Endothelial cell of umbilical vein (primary cell): ENCODE measurements at regions not wholly inside any gene's neighbourhood (a gene's known extent, or its start where the extent isn't known, plus 50 kb on each side); places are given as distances from the start of the nearest gene placed in this dataset.

Source experiments
- BruUV-seq: library from RNA; stranded (reverse); fragments of 400-500 nt; replicated peaks from 2 replicates; lab custom pipeline; 2021; lab: Mats Ljungman, UMichigan
- CTCF ChIA-PET: fragments of 300-600, 350-600 bp; sonication (Branson Sonifier 250); formaldehyde crosslinking; loops from one replicate; lab custom pipeline; 2021; ENCODE audit warnings: antibody characterized with exemption, inconsistent platforms; lab: Charles Lee
- POLR2A ChIA-PET: fragments of 300-600, 350-600 bp; sonication (Branson Sonifier 250); formaldehyde crosslinking; loops from one replicate; lab custom pipeline; 2021; ENCODE audit warnings: antibody characterized with exemption, inconsistent platforms; lab: Charles Lee
- DNase-seq: peaks from one replicate; pipeline ENCODE4 v3.0.0-alpha.2; 2011; ENCODE audit warnings: low read depth, low spot score
- FAIRE-seq: peaks from 2 replicates; lab custom pipeline; 2011; peaks lifted over from hg19 to GRCh38; lab: Jason Lieb, UNC
- H2AFZ ChIP-seq: 2 replicates; pipeline ENCODE4 v1.6.0; 2012; ENCODE audit warnings: low read depth, low read length, control low read depth, inconsistent platforms
- H3K27ac ChIP-seq: 2 replicates; pipeline ENCODE4 v1.5.1; 2011; ENCODE audit warnings: low read depth, mild to moderate bottlenecking, control low read depth, low read length, moderate library complexity; ENCODE audit not compliant: insufficient read depth
- H3K27me3 ChIP-seq, 2 experiments: 2 replicates each; pipeline versions ENCODE4 v1.6.0 to v1.6.1; 2011; ENCODE audit warnings: low read length in 2 of 2, mixed read lengths in 1 of 2; ENCODE audit not compliant: control insufficient read depth in 2 of 2, insufficient read depth in 2 of 2
- H3K36me3 ChIP-seq, 2 experiments: 2 replicates in 1 of 2; 3 replicates in 1 of 2; pipeline ENCODE4 v1.5.1; 2011; ENCODE audit warnings: low read length in 2 of 2, mild to moderate bottlenecking in 1 of 2, moderate library complexity in 1 of 2; ENCODE audit not compliant: control insufficient read depth in 2 of 2, insufficient read depth in 2 of 2; ENCODE audit errors: extremely low read depth in 1 of 2
- H3K4me1 ChIP-seq: 3 replicates; pipeline ENCODE4 v1.5.1; 2011; ENCODE audit warnings: mild to moderate bottlenecking, low read length; ENCODE audit not compliant: control insufficient read depth, insufficient read depth; ENCODE audit errors: extremely low read depth
- H3K4me2 ChIP-seq: 2 replicates; pipeline ENCODE4 v1.6.1; 2011; ENCODE audit warnings: low read length, control low read depth, mixed read lengths; ENCODE audit not compliant: insufficient read depth
- H3K4me3 ChIP-seq, 3 experiments: fragments of 200-600 bp in 1 of 3; sonication (generic), shearing (Covaris generic) in 1 of 3; replicated peaks in 1 of 3; 2 replicates each; pipeline ENCODE4 v1.5.1; 2011 to 2016; ENCODE audit warnings: control low read depth in 3 of 3, low read length in 3 of 3, mild to moderate bottlenecking in 2 of 3, inconsistent platforms in 1 of 3, low read depth in 1 of 3, moderate library complexity in 1 of 3; ENCODE audit not compliant: insufficient read depth in 1 of 3
- H3K79me2 ChIP-seq: 2 replicates; pipeline ENCODE4 v1.6.0; 2012; ENCODE audit warnings: low read length, inconsistent platforms; ENCODE audit not compliant: control insufficient read depth, insufficient read depth
- H3K9ac ChIP-seq: replicated peaks from 2 replicates; pipeline ENCODE3; 2011; ENCODE audit warnings: low read length, control low read depth; ENCODE audit not compliant: insufficient read depth; ENCODE audit errors: extremely low read depth
- H3K9me1 ChIP-seq: replicated peaks from 3 replicates; pipeline ENCODE4 v1.6.0; 2011; ENCODE audit warnings: mild to moderate bottlenecking, low read length; ENCODE audit not compliant: control insufficient read depth, insufficient read depth; ENCODE audit errors: extremely low read depth
- H3K9me3 ChIP-seq: replicated peaks from 2 replicates; pipeline ENCODE4 v1.5.1; 2012; ENCODE audit warnings: low read length, inconsistent platforms; ENCODE audit not compliant: control insufficient read depth, insufficient read depth
- H4K20me1 ChIP-seq: replicated peaks from 2 replicates; pipeline ENCODE3; 2011; ENCODE audit warnings: mild to moderate bottlenecking, low read length; ENCODE audit not compliant: control insufficient read depth, insufficient read depth; ENCODE audit errors: extremely low read depth
- EZH2 ChIP-seq: IDR thresholded peaks from 2 replicates; pipeline ENCODE4 v1.6.1; 2012; ENCODE audit warnings: borderline replicate concordance, low read depth, mild to moderate bottlenecking, moderate library complexity, low read length, inconsistent platforms; ENCODE audit not compliant: severe bottlenecking
- FOS ChIP-seq: IDR thresholded peaks from 2 replicates; pipeline ENCODE4 v1.6.1; 2011; ENCODE audit warnings: mild to moderate bottlenecking, low read length, moderate library complexity, borderline replicate concordance; ENCODE audit not compliant: insufficient read depth
- GATA2 ChIP-seq: IDR thresholded peaks from 2 replicates; pipeline ENCODE4 v1.7.0; 2011; ENCODE audit warnings: low read depth, mild to moderate bottlenecking, moderate library complexity, mixed read lengths, low read length; ENCODE audit not compliant: insufficient read length, insufficient read depth
- JUN ChIP-seq: IDR thresholded peaks from 2 replicates; pipeline ENCODE4 v1.6.1; 2011; ENCODE audit warnings: borderline replicate concordance, low read depth; ENCODE audit not compliant: insufficient read length, insufficient read depth
- MYC ChIP-seq: IDR thresholded peaks from one replicate; pipeline ENCODE4 v1.6.1; 2011; ENCODE audit warnings: mild to moderate bottlenecking, low read depth, low read length
- POLR2A ChIP-seq: IDR thresholded peaks from 2 replicates; pipeline ENCODE4 v1.6.1; 2012; ENCODE audit warnings: low read depth, mild to moderate bottlenecking, control low read depth, low read length
- POLR2AphosphoS5 ChIP-seq: IDR thresholded peaks from 2 replicates; pipeline ENCODE4 v1.6.1; 2012; ENCODE audit warnings: low read depth, mild to moderate bottlenecking, control low read depth, low read length, moderate library complexity; ENCODE audit not compliant: insufficient read depth
- dilution Hi-C: fragments of 300-500 bp; cut with MboI; formaldehyde crosslinking; loops from one replicate; pipeline ENCODE4 v1.15.0; 2019; ENCODE audit warnings: low sequenced_read_pairs; ENCODE audit not compliant: extremely low pct_ligation_motif_present
- intact Hi-C: fragments of 100-400 bp; cut with micrococcal nuclease; formaldehyde crosslinking; loops from one replicate; pipeline ENCODE4 v1.10.0; 2022
- TF ChIP-seq, protein P1 (sequence below), 2 donors: IDR thresholded peaks; 1 replicate in 1 of 2; 2 replicates in 1 of 2; pipeline ENCODE4 v1.5.1; 2011; ENCODE audit warnings: low read length in 2 of 2, mild to moderate bottlenecking in 2 of 2, moderate library complexity in 2 of 2, control low read depth in 1 of 2, inconsistent platforms in 1 of 2, low read depth in 1 of 2; ENCODE audit not compliant: insufficient read depth in 1 of 2; ENCODE audit errors: extremely low read depth in 1 of 2
- TF ChIP-seq, protein P2 (sequence below): IDR thresholded peaks from 2 replicates; pipeline ENCODE4 v1.6.1; 2011; ENCODE audit not compliant: insufficient read depth, insufficient read length

DNA sequence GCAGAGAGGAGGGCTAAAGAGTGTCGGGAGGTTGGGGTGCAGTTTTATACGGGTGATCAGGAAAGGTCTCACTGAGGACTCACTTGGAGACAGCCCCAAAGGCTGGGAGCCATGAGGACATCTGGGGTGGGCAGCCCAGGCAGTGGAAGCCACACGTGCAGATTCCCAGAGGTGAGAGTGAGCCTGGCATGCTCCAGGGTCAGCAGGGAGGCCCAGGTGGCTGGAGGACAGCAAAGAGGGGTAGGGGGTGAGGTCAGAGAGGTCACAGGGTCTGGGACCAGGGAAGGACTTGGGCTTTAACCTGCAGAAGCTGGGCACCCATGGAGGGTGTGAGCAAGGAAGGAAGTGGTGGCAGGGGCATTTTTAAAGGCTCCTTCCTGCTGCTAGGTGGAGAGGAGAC is 481.7 kb downstream of the MATN1 start:
- Histone ChIP-seq H3K27me3 (no peaks in the 10 kb centered on the region), H3K4me1 (no peaks in the 10 kb centered on the region), H3K4me3 (no peak overlapping the region), H2AFZ (no peak overlapping the region), H3K36me3 (no peaks in the 10 kb centered on the region), H3K27ac (no peak overlapping the region), H3K9ac (no peak overlapping the region), H3K4me2 (no peak overlapping the region), H3K9me3 (no peaks in the 10 kb centered on the region), H3K79me2 (no peaks in the 10 kb centered on the region), H3K9me1 (no peaks in the 10 kb centered on the region), H4K20me1 (no peaks in the 10 kb centered on the region)
- POLR2A ChIA-PET: no interaction called here
- intact Hi-C loops: no loop called here
- CTCF ChIA-PET: no interaction called here
- dilution Hi-C loops: no loop called here
- FAIRE-seq: no peak
- no peak for DNase-seq
- no TSS peak for BruUV-seq
- TF ChIP-seq FOS: no peak
- TF ChIP-seq MYC: no peak
- TF ChIP-seq POLR2AphosphoS5: no peak

DNA sequence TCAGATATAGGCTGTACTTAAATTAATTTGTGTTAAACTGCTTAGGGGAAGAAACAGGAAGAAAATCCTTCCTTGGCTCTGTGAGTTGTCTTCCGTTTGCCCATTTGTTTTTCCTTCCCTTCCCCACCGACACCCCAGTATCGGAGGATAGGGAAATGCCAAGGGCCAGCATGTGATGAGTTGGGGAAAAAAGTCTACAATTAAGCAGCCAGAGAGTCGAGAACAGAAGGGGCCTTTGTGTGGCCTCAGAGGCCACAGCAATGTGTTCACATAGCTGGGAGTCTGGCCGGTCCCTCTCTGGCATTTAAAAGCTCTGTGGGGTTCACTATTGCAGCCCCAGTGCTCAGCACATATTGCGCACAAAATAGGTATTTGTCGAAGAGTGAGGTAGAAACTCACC is 489.3 kb downstream of the MATN1 start:
- no peak for FAIRE-seq
- intact Hi-C loops (no loop called here), dilution Hi-C loops (no loop called here)
- H3K79me2 ChIP-seq: no peaks in the 10 kb centered on the region
- no peaks in the 10 kb centered on the region for H3K9me1 ChIP-seq
- ChIA-PET POLR2A (no interaction called here), CTCF (no interaction called here)
- H3K27me3 ChIP-seq: no peaks in the 10 kb centered on the region
- TF ChIP-seq, protein P1, sequence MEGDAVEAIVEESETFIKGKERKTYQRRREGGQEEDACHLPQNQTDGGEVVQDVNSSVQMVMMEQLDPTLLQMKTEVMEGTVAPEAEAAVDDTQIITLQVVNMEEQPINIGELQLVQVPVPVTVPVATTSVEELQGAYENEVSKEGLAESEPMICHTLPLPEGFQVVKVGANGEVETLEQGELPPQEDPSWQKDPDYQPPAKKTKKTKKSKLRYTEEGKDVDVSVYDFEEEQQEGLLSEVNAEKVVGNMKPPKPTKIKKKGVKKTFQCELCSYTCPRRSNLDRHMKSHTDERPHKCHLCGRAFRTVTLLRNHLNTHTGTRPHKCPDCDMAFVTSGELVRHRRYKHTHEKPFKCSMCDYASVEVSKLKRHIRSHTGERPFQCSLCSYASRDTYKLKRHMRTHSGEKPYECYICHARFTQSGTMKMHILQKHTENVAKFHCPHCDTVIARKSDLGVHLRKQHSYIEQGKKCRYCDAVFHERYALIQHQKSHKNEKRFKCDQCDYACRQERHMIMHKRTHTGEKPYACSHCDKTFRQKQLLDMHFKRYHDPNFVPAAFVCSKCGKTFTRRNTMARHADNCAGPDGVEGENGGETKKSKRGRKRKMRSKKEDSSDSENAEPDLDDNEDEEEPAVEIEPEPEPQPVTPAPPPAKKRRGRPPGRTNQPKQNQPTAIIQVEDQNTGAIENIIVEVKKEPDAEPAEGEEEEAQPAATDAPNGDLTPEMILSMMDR (IDR thresholded peaks at IDR 0.05; ENCODE audit: extremely low read depth in 1 of 2, insufficient read depth in 1 of 2, low read depth in 1 of 2, low read length in 2 of 2): no peak
- TF ChIP-seq FOS: no peak
- TF ChIP-seq POLR2A: no peak
- TF ChIP-seq JUN: no peak
- TF ChIP-seq EZH2: no peak
- TF ChIP-seq, protein P2, sequence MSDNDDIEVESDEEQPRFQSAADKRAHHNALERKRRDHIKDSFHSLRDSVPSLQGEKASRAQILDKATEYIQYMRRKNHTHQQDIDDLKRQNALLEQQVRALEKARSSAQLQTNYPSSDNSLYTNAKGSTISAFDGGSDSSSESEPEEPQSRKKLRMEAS: no peak
- no peak for TF ChIP-seq POLR2AphosphoS5
- TF ChIP-seq GATA2: no peak
- no peak for TF ChIP-seq MYC
- no peaks in the 10 kb centered on the region for H4K20me1 ChIP-seq
- DNase-seq: no peak
- H2AFZ ChIP-seq: no peak overlapping the region
- no TSS peak for BruUV-seq
- no peak overlapping the region for H3K27ac ChIP-seq
- H3K9ac ChIP-seq: no peak overlapping the region
- H3K36me3 ChIP-seq: no peaks in the 10 kb centered on the region
- no peaks in the 10 kb centered on the region for H3K4me1 ChIP-seq
- no peak overlapping the region for H3K4me2 ChIP-seq
- no peak overlapping the region for H3K4me3 ChIP-seq
- H3K9me3 ChIP-seq: no peaks in the 10 kb centered on the region
